Body of pancreas (tissue), 4 donors: ENCODE measurements at regions not wholly inside any gene's neighbourhood (a gene's known extent, or its start where the extent isn't known, plus 50 kb on each side); places are given as distances from the start of the nearest gene placed in this dataset.

Experiments used
- CTCF ChIP-seq, 7 experiments: fragments of 450-650 bp in 4 of 7; fragments of 200-600 bp in 3 of 7; sonication (generic) in 3 of 7; IDR thresholded peaks; one replicate each; pipeline ENCODE4 v1.5.1; 2016 to 2019; ENCODE audit warnings: antibody characterized with exemption in 7 of 7
- POLR2A ChIP-seq, 3 donors: fragments of 450-650 bp; IDR thresholded peaks; one replicate each; pipeline ENCODE4 v1.6.1; 2016; ENCODE audit warnings: antibody characterized with exemption in 3 of 3, mild to moderate bottlenecking in 2 of 3

- TF ChIP-seq CTCF (IDR thresholded peaks at IDR 0.05), result no peak
- no peak for TF ChIP-seq POLR2A (IDR thresholded peaks at IDR 0.05)
Measured at GRCh38 chr1:47659146-47659545, 221.3 kb downstream of the FOXD2 start.
